Ascending aorta (tissue), 2 donors: ENCODE measurements at regions not wholly inside any gene's neighbourhood (a gene's known extent, or its start where the extent isn't known, plus 50 kb on each side); places are given as distances from the start of the nearest gene placed in this dataset.

ENCODE experiments used
- DNase-seq, 2 donors: peaks; one replicate each; pipeline ENCODE4 v3.0.0-alpha.2; 2019; ENCODE audit warnings: low spot score in 2 of 2
- H3K27ac ChIP-seq, 2 donors: fragments of 200-600 bp; sonication (generic); one replicate each; pipeline ENCODE4 v1.5.1; 2016 to 2017; ENCODE audit warnings: mild to moderate bottlenecking in 1 of 2
- H3K27me3 ChIP-seq: fragments of 200-600 bp; sonication (generic); one replicate; pipeline ENCODE4 v1.5.1; 2017
- H3K36me3 ChIP-seq, 2 donors: fragments of 200-600 bp; sonication (generic); one replicate each; pipeline ENCODE4 v1.5.1; 2016
- H3K4me1 ChIP-seq, 2 donors: fragments of 200-600 bp; sonication (generic); one replicate each; pipeline ENCODE4 v1.5.1; 2016 to 2017; ENCODE audit warnings: mild to moderate bottlenecking in 1 of 2
- H3K4me3 ChIP-seq, 2 donors: fragments of 200-600 bp; sonication (generic); one replicate each; pipeline ENCODE4 v1.5.1; 2016 to 2017; ENCODE audit warnings: mild to moderate bottlenecking in 1 of 2
- H3K9me3 ChIP-seq, 2 donors: fragments of 200-600 bp; sonication (generic); one replicate each; pipeline ENCODE4 v1.5.1; 2016
- CTCF ChIP-seq, 3 experiments: fragments of 200-600 bp in 2 of 3; fragments of 450-650 bp in 1 of 3; sonication (generic) in 2 of 3; IDR thresholded peaks; one replicate each; pipeline ENCODE4 v1.5.1; 2016 to 2019; ENCODE audit warnings: antibody characterized with exemption in 3 of 3, mild to moderate bottlenecking in 1 of 3, moderate library complexity in 1 of 3
- intact Hi-C: fragments of 100-400 bp; cut with DNase I; formaldehyde crosslinking; loops from one replicate; pipeline ENCODE4 v1.15.1; 2023

GRCh38 chr10:78783753-78784152 is 285.0 kb upstream of the ZMIZ1 start:
- Histone ChIP-seq H3K27ac (no peak overlapping the region), H3K4me3 (no peak overlapping the region), H3K4me1 (peaks cover 3 to 17% of the 10 kb centered on the region in 2 donors), H3K36me3 (no peaks in the 10 kb centered on the region), H3K27me3 (no peaks in the 10 kb centered on the region), H3K9me3 (no peaks in the 10 kb centered on the region)
- no peak for DNase-seq
- no peak for TF ChIP-seq CTCF (IDR thresholded peaks at IDR 0.05)
- intact Hi-C loops = loop anchor here (10.0 kb wide), 1 partner anchor 411 kb away; no protein-coding TSS in a partner anchor

GRCh38 chr10:78784546-78784945 is 284.2 kb upstream of the ZMIZ1 start:
- DNase-seq = no peak
- TF ChIP-seq CTCF (IDR thresholded peaks at IDR 0.05) = no peak

GRCh38 chr10:78785066-78785465 is 283.7 kb upstream of the ZMIZ1 start:
- H3K27ac ChIP-seq = no peak overlapping the region
- intact Hi-C loops = loop anchor here (10.0 kb wide), 1 partner anchor 410 kb away; no protein-coding TSS in a partner anchor

More at GRCh38 chr10:78784546-78784945, 284.2 kb upstream of the ZMIZ1 start:
- no peaks in the 10 kb centered on the region for H3K27me3 ChIP-seq
- no peaks in the 10 kb centered on the region for H3K9me3 ChIP-seq
- no peak overlapping the region for H3K4me3 ChIP-seq
- H3K4me1 ChIP-seq = peaks cover 3 to 12% of the 10 kb centered on the region in 2 donors
- no peaks in the 10 kb centered on the region for H3K36me3 ChIP-seq
- H3K27ac ChIP-seq = no peak overlapping the region
- intact Hi-C loops = loop anchor here (10.0 kb wide), 1 partner anchor 410 kb away; no protein-coding TSS in a partner anchor

GRCh38 chr10:78785991-78786390 is 282.8 kb upstream of the ZMIZ1 start:
- TF ChIP-seq CTCF (IDR thresholded peaks at IDR 0.05) = no peak
- Histone ChIP-seq H3K27ac (no peak overlapping the region), H3K9me3 (no peaks in the 10 kb centered on the region), H3K36me3 (no peaks in the 10 kb centered on the region), H3K27me3 (no peaks in the 10 kb centered on the region), H3K4me3 (no peak overlapping the region), H3K4me1 (peaks cover 0 to 9% of the 10 kb centered on the region in 2 donors)
- DNase-seq = no peak
- intact Hi-C loops = loop anchor here (10.0 kb wide), 1 partner anchor 409 kb away; no protein-coding TSS in a partner anchor

More at GRCh38 chr10:78785066-78785465, 283.7 kb upstream of the ZMIZ1 start:
- Histone ChIP-seq H3K9me3 (no peaks in the 10 kb centered on the region), H3K4me1 (peaks cover 3 to 12% of the 10 kb centered on the region in 2 donors), H3K36me3 (no peaks in the 10 kb centered on the region), H3K4me3 (no peak overlapping the region), H3K27me3 (no peaks in the 10 kb centered on the region)
- no peak for TF ChIP-seq CTCF (IDR thresholded peaks at IDR 0.05)
- no peak for DNase-seq

GRCh38 chr10:78787125-78787524 is 281.6 kb upstream of the ZMIZ1 start:
- Histone ChIP-seq H3K4me1 (peaks cover 0 to 9% of the 10 kb centered on the region in 2 donors), H3K4me3 (no peak overlapping the region), H3K27me3 (no peaks in the 10 kb centered on the region), H3K36me3 (no peaks in the 10 kb centered on the region), H3K9me3 (no peaks in the 10 kb centered on the region), H3K27ac (no peak overlapping the region)
- intact Hi-C loops = loop anchor here (10.0 kb wide), 1 partner anchor 408 kb away; no protein-coding TSS in a partner anchor
- no peak for TF ChIP-seq CTCF (IDR thresholded peaks at IDR 0.05)
- no peak for DNase-seq
